ENCODE measurements at regions not wholly inside any gene's neighbourhood (a gene's known extent, or its start where the extent isn't known, plus 50 kb on each side); places are given as distances from the start of the nearest gene placed in this dataset.

GRCh38 chr15:36208868-36209582 is 370.4 kb upstream of the CDIN1 start:
- DNase-seq = no peak

DNA sequence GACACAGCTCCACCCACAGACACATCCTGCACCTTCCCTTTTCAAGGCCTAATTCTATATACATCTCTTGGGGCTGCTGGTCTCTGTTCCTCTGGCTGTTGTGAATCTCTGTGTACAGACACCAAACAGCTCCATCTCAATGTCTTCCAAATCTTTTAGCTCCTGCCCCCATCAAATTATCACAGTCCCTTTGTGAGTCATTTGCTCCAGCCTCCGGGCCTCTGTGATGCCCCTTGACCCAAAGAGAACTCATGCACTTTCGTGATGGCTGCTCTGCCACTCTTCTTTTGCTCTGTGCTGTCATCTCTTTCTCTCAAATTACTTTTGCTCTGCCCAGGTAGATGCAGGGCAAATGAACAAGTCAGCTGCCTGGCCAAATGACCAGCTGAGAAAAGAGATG is 369.0 kb upstream of the CDIN1 start:
- no peak for DNase-seq

GRCh38 chr15:36218322-36218721 is 361.1 kb upstream of the CDIN1 start:
- no peak for DNase-seq

DNA sequence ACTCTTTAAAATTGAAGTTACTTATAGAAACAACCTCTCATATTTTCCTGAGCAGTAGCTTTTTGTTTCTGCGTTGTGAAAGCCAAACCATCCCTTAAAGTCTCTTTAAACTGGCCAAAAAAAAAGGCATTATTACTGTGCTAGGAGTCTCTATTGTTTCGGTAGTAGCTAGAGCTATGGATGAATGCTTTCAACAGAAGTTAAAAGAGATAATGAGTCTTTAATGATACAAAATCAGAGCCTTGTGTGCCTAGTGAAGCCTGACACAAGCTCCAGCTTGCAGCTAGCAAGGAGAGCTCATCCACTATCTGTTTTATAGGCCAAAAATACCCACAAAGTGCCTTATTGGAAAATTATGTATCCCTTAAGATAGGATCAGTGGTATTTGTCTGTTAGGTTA is 360.4 kb upstream of the CDIN1 start:
- no peak for DNase-seq

DNA sequence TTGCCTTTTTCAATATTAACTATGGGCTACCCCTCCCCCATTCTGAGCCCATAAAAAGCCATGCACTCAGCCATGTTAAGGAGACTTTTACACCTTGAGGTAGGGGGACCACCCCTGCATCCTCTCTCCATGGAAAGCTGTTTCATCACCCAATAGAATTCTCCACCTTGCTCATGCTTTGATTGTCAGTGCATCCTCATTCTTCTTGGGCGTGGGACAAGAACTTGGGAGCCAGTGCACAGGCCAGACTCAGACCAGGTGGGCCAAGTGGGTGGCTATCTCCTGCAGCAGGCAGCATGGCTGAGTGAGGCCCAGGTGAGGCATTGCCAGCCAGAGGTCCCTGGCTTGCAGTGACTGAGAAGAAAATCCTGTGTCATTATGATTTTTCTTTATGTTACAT is 357.4 kb upstream of the CDIN1 start:
- no peak for DNase-seq

DNA sequence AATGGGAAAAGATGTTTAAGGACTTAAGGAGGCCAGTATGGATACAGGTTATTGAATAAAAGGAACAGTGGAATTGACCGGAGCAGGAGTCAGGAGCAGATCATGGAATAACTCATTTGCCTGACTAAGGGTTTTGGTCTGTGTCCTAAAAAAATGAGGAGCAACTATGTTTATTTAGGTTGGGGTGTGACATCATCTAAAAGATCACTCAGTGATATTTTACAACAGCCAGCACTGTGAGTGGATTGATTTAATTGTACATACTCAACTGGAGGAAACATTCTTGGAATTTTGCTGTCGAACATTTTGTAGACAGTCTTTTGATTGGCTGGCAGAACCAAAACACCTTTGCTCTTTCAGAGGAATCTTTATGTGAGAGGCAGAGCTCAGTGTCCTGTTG is 348.6 kb upstream of the CDIN1 start:
- DNase-seq = no peak

DNA sequence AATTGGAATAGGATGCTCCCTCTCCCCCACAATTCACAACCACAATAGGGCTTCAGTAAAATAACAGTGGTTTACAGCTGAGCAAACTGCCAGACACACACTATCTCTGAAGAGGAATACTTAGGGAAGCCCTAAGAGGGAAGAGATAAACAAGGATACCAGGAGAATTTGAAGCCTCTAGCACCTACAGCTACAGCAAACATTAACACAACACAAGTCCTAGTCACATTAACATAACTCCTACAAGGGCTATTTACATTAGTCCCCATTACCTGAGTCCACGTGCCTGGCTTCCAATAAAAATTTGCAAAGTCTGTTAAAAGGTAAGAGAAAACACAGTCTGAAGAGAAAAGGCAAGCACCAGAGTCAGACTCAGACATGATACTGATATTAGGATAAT is 346.9 kb upstream of the CDIN1 start:
- no peak for DNase-seq

GRCh38 chr15:36234743-36235142 is 344.7 kb upstream of the CDIN1 start:
- DNase-seq = no peak

GRCh38 chr15:36235173-36235572 is 344.3 kb upstream of the CDIN1 start:
- no peak for DNase-seq

DNA sequence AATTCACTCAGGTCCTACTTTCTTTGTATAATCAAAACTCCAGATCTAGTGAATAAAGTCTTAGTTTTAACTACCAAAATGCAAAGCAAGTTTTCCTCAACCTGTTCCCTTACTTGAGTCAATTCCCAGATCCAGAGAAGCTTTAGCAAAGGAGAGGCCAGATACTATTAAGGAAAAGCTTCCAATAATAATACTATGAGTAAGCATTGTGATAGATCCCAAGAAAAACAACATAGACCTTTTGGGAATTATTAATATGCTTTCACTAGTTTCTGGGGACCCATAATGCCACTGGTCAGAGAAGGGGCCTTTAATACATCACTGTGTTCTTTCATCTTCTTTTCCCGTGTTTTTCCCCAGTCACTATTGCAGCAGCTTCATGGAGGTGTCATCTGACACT is 339.9 kb upstream of the CDIN1 start:
- no peak for DNase-seq

GRCh38 chr15:36251450-36251849 is 328.0 kb upstream of the CDIN1 start:
- no peak for DNase-seq

DNA sequence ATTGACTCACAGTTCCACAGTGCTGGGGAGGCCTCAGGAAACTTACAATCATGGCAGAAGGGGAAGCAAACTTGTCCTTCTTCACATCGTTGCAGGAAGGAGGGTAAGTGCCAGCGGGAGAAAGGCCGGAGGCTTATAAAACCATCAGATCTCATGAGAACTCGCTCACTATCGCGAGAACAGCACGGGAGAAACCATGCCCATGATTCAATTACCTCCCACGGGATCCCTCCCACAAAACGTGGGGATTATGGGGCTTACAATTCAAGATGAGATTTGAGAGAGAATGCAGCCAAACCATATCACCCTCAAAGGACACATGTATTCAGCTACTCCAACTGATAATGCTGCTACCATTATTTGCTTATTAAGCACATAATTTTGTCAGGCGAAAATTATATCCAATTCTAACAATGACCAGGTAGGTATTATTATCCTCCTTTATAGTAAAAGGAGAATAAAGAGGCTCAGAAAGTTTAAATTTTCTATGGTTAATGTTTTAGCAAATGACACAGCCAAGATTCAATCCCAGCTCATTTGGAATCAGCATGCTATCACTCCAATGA is 327.2 kb upstream of the CDIN1 start:
- DNase-seq = no peak

- no peak for DNase-seq
Measured at GRCh38 chr15:36254426-36254825, 325.0 kb upstream of the CDIN1 start.

DNA sequence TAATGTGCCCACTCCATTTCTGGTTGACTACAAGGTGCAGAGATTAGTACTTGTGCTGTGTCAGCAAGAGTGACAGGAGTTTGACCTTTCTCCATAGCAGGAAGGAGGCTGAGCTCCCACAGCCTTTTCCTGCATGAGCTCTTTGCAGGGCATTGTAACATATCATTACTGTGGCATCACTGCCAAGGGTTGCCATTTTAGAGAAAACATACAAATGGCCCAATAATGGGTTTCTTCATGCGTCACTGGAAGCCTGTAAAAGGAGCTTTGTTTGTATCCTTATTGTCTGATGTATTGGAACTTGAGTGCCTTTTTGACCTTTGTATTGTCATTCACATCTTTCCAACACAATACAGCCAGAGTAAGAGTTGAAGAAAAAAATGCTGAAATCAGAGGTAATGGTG is 323.0 kb upstream of the CDIN1 start:
- DNase-seq = no peak

GRCh38 chr15:36263666-36264065 is 315.8 kb upstream of the CDIN1 start:
- DNase-seq = no peak

DNA sequence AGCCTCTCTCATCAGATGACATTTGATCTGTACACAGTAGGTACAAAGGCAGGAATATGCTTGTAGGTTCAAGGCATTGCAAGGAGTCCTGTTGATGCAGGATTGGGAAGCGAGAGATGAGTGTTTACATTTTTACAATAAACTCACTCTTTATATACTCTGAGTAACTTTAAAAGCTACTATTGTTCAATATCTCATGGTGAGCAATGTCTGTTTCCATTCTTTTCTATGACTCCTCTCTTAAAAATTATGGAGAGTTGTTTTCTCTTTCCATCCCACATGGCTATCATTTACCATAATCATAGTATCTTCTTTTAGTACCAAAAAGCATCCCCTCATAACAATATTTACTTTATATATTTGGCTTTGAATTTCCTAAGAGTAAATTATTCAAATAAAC is 314.0 kb upstream of the CDIN1 start:
- no peak for DNase-seq

GRCh38 chr15:36271048-36271447 is 308.4 kb upstream of the CDIN1 start:
- no peak for DNase-seq

DNA sequence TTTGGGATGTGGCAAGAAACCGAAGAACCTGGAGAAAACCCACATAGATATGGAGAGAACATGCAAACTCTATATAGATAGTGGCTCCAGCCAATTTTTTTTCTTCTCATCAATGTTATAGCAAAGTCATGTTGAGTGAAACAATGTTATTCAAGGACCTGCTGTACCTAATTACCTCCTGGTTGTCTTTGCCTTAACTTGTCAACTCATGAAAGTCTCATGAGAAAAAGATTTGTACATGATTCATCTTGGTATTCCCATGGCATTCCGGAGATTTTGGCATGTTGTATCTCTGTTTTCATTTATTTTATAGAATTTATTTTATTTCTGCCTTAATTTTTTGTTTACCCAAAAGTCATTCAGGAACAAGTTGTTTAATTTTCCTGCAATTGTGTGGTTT is 303.8 kb upstream of the CDIN1 start:
- no peak for DNase-seq

- DNase-seq = no peak
Measured at GRCh38 chr15:36278219-36278618, 301.2 kb upstream of the CDIN1 start.

DNA sequence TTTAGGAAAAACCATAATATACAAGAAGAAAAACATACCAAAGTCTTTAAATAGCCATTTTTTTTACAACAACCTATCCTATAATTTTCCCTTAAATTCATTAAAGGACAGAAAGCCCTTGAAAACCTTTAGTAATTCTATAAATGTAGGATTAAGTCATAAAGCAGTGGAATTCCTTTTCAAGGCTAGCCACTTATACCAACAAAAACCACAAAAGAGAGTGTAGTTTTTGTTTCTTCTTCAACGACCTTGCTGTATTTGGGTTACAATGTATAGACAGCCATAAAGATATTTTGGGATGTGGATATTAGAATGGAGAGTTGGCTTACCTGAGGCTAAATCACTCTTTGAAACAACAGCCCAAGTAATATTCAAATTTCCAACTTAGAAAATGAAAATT is 296.6 kb upstream of the CDIN1 start:
- DNase-seq = no peak

- no peak for DNase-seq
Measured at GRCh38 chr15:36284911-36285310, 294.5 kb upstream of the CDIN1 start.

- no peak for DNase-seq
Measured at GRCh38 chr15:36291501-36291900, 287.9 kb upstream of the CDIN1 start.

DNA sequence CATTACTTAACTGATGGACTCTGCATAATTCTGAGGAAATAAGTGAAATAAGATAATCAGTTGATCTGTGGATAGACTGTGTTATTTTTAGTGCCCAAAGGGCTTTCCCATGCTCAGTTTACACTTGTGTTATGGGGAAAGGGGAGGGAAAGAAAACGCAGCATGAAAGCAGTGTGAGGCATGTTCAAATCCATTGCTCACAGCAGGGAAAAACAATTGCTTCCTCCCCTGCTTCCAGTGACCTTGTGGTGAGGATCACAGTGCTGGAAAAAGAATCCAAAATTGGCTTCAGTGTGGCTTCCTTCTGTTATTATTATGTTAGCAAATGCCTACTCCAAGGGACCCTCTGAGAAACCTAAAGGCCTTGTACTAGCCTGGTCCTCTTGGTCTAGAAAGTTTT is 285.1 kb upstream of the CDIN1 start:
- no peak for DNase-seq

DNA sequence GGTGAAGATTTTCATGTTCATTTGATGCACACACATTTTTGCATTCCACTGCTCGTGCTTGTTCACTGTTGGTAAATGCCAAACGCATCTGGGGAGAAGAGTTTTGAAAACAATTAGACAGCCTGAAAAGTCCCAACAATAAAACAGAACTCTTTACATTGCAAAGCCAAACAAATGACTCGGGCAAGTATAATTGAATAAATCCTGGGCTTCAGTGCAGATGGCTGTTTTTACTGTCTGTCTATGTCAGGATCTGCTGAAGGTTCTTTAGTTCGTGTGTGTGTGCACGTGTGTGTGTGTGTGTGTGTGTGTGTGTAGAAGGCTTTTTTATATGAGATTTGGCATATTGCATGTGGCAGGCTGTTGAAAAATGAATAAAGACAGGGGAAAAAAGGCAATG is 277.5 kb upstream of the CDIN1 start:
- no peak for DNase-seq

GRCh38 chr15:36313021-36313420 is 266.4 kb upstream of the CDIN1 start:
- no peak for DNase-seq

Measured in activated naive CD4-positive, alpha-beta T cell treated with anti-CD3 and anti-CD28 coated beads, Interleukin-2, amount 50 U/mL, for 16 hours (primary cell).